ENCODE measurements at regions not wholly inside any gene's neighbourhood (a gene's known extent, or its start where the extent isn't known, plus 50 kb on each side); places are given as distances from the start of the nearest gene placed in this dataset.
"Not testable (repeated sequence)": the region's sequence is repeated elsewhere in the genome, so short reads cannot be mapped to it uniquely, and the experiment has no call there.

GRCh38 chr2:234699456-234699855, 202.6 kb upstream of the ARL4C start:
- Histone ChIP-seq H3K27me3 (ENCODE audit: control insufficient read depth in 2 of 2, insufficient read depth in 2 of 2, low read length in 2 of 2) (no peaks in the 10 kb centered on the region), H3K4me1 (ENCODE audit: control insufficient read depth in 2 of 2, insufficient read depth in 2 of 2, low read length in 2 of 2) (no peaks in the 10 kb centered on the region), H3K9ac (ENCODE audit: low read depth in 1 of 2, low read length in 2 of 2) (no peak overlapping the region), H3K9me3 (ENCODE audit: control insufficient read depth in 2 of 2, low read length in 2 of 2) (peaks cover 0 to 3% of the 10 kb centered on the region in 2 donors), H3K36me3 (ENCODE audit: control insufficient read depth in 2 of 2, insufficient read depth in 2 of 2, low read length in 2 of 2) (no peaks in the 10 kb centered on the region), H3K27ac (ENCODE audit: low read depth in 2 of 2, low read length in 2 of 2) (no peak overlapping the region), H3K4me3 (ENCODE audit: low read length in 2 of 2) (no peak overlapping the region)

- H3K27me3 ChIP-seq (ENCODE audit: control insufficient read depth in 2 of 2, insufficient read depth in 2 of 2, low read length in 2 of 2); H3K4me3 ChIP-seq (ENCODE audit: low read length in 2 of 2); H3K4me1 ChIP-seq (ENCODE audit: control insufficient read depth in 2 of 2, insufficient read depth in 2 of 2, low read length in 2 of 2); H3K36me3 ChIP-seq (ENCODE audit: control insufficient read depth in 2 of 2, insufficient read depth in 2 of 2, low read length in 2 of 2); H3K9ac ChIP-seq (ENCODE audit: low read depth in 1 of 2, low read length in 2 of 2); H3K9me3 ChIP-seq (ENCODE audit: control insufficient read depth in 2 of 2, low read length in 2 of 2); H3K27ac ChIP-seq (ENCODE audit: low read depth in 2 of 2, low read length in 2 of 2): not testable (repeated sequence)
Observed at GRCh38 chr2:234697300-234697876, 200.5 kb upstream of the ARL4C start.

- no peak overlapping the region for H3K4me3 ChIP-seq (ENCODE audit: low read length in 2 of 2)
- peaks cover 0 to 3% of the 10 kb centered on the region in 2 donors for H3K9me3 ChIP-seq (ENCODE audit: control insufficient read depth in 2 of 2, low read length in 2 of 2)
- no peaks in the 10 kb centered on the region for H3K27me3 ChIP-seq (ENCODE audit: control insufficient read depth in 2 of 2, insufficient read depth in 2 of 2, low read length in 2 of 2)
- no peak overlapping the region for H3K9ac ChIP-seq (ENCODE audit: low read depth in 1 of 2, low read length in 2 of 2)
- H3K36me3 ChIP-seq (ENCODE audit: control insufficient read depth in 2 of 2, insufficient read depth in 2 of 2, low read length in 2 of 2), result no peaks in the 10 kb centered on the region
- H3K27ac ChIP-seq (ENCODE audit: low read depth in 2 of 2, low read length in 2 of 2), result no peak overlapping the region
- H3K4me1 ChIP-seq (ENCODE audit: control insufficient read depth in 2 of 2, insufficient read depth in 2 of 2, low read length in 2 of 2), result no peaks in the 10 kb centered on the region
Observed at GRCh38 chr2:234695981-234696380, 199.1 kb upstream of the ARL4C start.

GRCh38 chr2:234694244-234695013, 197.5 kb upstream of the ARL4C start:
- Histone ChIP-seq H3K4me1 (ENCODE audit: control insufficient read depth in 2 of 2, insufficient read depth in 2 of 2, low read length in 2 of 2) (peaks cover 0 to 5% of the 10 kb centered on the region in 2 donors), H3K9me3 (ENCODE audit: control insufficient read depth in 2 of 2, low read length in 2 of 2) (peaks cover 0 to 3% of the 10 kb centered on the region in 2 donors), H3K27me3 (ENCODE audit: control insufficient read depth in 2 of 2, insufficient read depth in 2 of 2, low read length in 2 of 2) (no peaks in the 10 kb centered on the region), H3K36me3 (ENCODE audit: control insufficient read depth in 2 of 2, insufficient read depth in 2 of 2, low read length in 2 of 2) (no peaks in the 10 kb centered on the region), H3K27ac (ENCODE audit: low read depth in 2 of 2, low read length in 2 of 2) (no peak overlapping the region), H3K4me3 (ENCODE audit: low read length in 2 of 2) (no peak overlapping the region), H3K9ac (ENCODE audit: low read depth in 1 of 2, low read length in 2 of 2) (no peak overlapping the region)

- H3K27ac ChIP-seq (ENCODE audit: low read depth in 2 of 2, low read length in 2 of 2); H3K9ac ChIP-seq (ENCODE audit: low read depth in 1 of 2, low read length in 2 of 2); H3K4me3 ChIP-seq (ENCODE audit: low read length in 2 of 2); H3K36me3 ChIP-seq (ENCODE audit: control insufficient read depth in 2 of 2, insufficient read depth in 2 of 2, low read length in 2 of 2); H3K4me1 ChIP-seq (ENCODE audit: control insufficient read depth in 2 of 2, insufficient read depth in 2 of 2, low read length in 2 of 2); H3K9me3 ChIP-seq (ENCODE audit: control insufficient read depth in 2 of 2, low read length in 2 of 2); H3K27me3 ChIP-seq (ENCODE audit: control insufficient read depth in 2 of 2, insufficient read depth in 2 of 2, low read length in 2 of 2): not testable (repeated sequence)
Observed at GRCh38 chr2:234693681-234694190, 196.9 kb upstream of the ARL4C start.

- not testable (repeated sequence) for H3K27ac ChIP-seq (ENCODE audit: low read depth in 2 of 2, low read length in 2 of 2)
Observed at GRCh38 chr2:234693191-234693590, 196.3 kb upstream of the ARL4C start.

GRCh38 chr2:234691968-234692955, 195.4 kb upstream of the ARL4C start:
- Histone ChIP-seq H3K36me3 (ENCODE audit: control insufficient read depth in 2 of 2, insufficient read depth in 2 of 2, low read length in 2 of 2) (no peaks in the 10 kb centered on the region), H3K4me1 (ENCODE audit: control insufficient read depth in 2 of 2, insufficient read depth in 2 of 2, low read length in 2 of 2) (peaks cover 0 to 5% of the 10 kb centered on the region in 2 donors), H3K4me3 (ENCODE audit: low read length in 2 of 2) (no peak overlapping the region), H3K27ac (ENCODE audit: low read depth in 2 of 2, low read length in 2 of 2) (no peak overlapping the region), H3K9ac (ENCODE audit: low read depth in 1 of 2, low read length in 2 of 2) (no peak overlapping the region), H3K9me3 (ENCODE audit: control insufficient read depth in 2 of 2, low read length in 2 of 2) (peaks cover 0 to 3% of the 10 kb centered on the region in 2 donors), H3K27me3 (ENCODE audit: control insufficient read depth in 2 of 2, insufficient read depth in 2 of 2, low read length in 2 of 2) (no peaks in the 10 kb centered on the region)

More at GRCh38 chr2:234693191-234693590, 196.3 kb upstream of the ARL4C start:
- not testable (repeated sequence) for H3K36me3 ChIP-seq (ENCODE audit: control insufficient read depth in 2 of 2, insufficient read depth in 2 of 2, low read length in 2 of 2); H3K9me3 ChIP-seq (ENCODE audit: control insufficient read depth in 2 of 2, low read length in 2 of 2); H3K4me1 ChIP-seq (ENCODE audit: control insufficient read depth in 2 of 2, insufficient read depth in 2 of 2, low read length in 2 of 2); H3K27me3 ChIP-seq (ENCODE audit: control insufficient read depth in 2 of 2, insufficient read depth in 2 of 2, low read length in 2 of 2); H3K4me3 ChIP-seq (ENCODE audit: low read length in 2 of 2); H3K9ac ChIP-seq (ENCODE audit: low read depth in 1 of 2, low read length in 2 of 2)

GRCh38 chr2:234691214-234691575, 194.3 kb upstream of the ARL4C start:
- Histone ChIP-seq H3K36me3 (ENCODE audit: control insufficient read depth in 2 of 2, insufficient read depth in 2 of 2, low read length in 2 of 2) (no peaks in the 10 kb centered on the region), H3K27me3 (ENCODE audit: control insufficient read depth in 2 of 2, insufficient read depth in 2 of 2, low read length in 2 of 2) (no peaks in the 10 kb centered on the region), H3K9ac (ENCODE audit: low read depth in 1 of 2, low read length in 2 of 2) (no peak overlapping the region), H3K4me3 (ENCODE audit: low read length in 2 of 2) (no peak overlapping the region), H3K9me3 (ENCODE audit: control insufficient read depth in 2 of 2, low read length in 2 of 2) (peaks cover 0 to 2% of the 10 kb centered on the region in 2 donors), H3K4me1 (ENCODE audit: control insufficient read depth in 2 of 2, insufficient read depth in 2 of 2, low read length in 2 of 2) (peaks cover 0 to 5% of the 10 kb centered on the region in 2 donors), H3K27ac (ENCODE audit: low read depth in 2 of 2, low read length in 2 of 2) (no peak overlapping the region)

GRCh38 chr2:234690569-234691213, 193.8 kb upstream of the ARL4C start:
- Histone ChIP-seq H3K9me3 (ENCODE audit: control insufficient read depth in 2 of 2, low read length in 2 of 2) (no peaks in the 10 kb centered on the region), H3K9ac (ENCODE audit: low read depth in 1 of 2, low read length in 2 of 2) (no peak overlapping the region), H3K36me3 (ENCODE audit: control insufficient read depth in 2 of 2, insufficient read depth in 2 of 2, low read length in 2 of 2) (no peaks in the 10 kb centered on the region), H3K27me3 (ENCODE audit: control insufficient read depth in 2 of 2, insufficient read depth in 2 of 2, low read length in 2 of 2) (no peaks in the 10 kb centered on the region), H3K27ac (ENCODE audit: low read depth in 2 of 2, low read length in 2 of 2) (no peak overlapping the region), H3K4me3 (ENCODE audit: low read length in 2 of 2) (no peak overlapping the region), H3K4me1 (ENCODE audit: control insufficient read depth in 2 of 2, insufficient read depth in 2 of 2, low read length in 2 of 2) (peaks cover 0 to 5% of the 10 kb centered on the region in 2 donors)
